ENCODE measurements at regions not wholly inside any gene's neighbourhood (a gene's known extent, or its start where the extent isn't known, plus 50 kb on each side); places are given as distances from the start of the nearest gene placed in this dataset.

DNA sequence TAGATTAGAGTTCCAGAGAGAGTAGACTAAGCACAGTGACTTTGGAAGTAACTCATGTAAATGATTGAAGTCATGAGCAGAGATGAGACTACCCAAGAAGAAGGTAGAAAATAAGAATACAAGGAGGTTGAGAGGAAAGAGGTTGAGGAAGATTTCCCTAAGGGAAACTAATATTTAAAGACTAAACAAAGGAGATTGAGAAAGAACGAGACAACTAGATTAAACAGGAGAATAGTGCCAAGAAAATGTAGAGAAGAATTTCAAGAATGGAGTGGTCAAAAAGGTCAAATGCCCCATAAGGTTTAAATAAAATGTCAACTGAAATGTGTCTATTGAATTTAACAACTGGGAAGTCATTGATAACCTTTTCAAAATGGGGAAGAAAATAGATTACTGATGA, 59.0 kb downstream of the RPS29 start:
- no peak for DNase-seq (ENCODE audit: low spot score)

DNA sequence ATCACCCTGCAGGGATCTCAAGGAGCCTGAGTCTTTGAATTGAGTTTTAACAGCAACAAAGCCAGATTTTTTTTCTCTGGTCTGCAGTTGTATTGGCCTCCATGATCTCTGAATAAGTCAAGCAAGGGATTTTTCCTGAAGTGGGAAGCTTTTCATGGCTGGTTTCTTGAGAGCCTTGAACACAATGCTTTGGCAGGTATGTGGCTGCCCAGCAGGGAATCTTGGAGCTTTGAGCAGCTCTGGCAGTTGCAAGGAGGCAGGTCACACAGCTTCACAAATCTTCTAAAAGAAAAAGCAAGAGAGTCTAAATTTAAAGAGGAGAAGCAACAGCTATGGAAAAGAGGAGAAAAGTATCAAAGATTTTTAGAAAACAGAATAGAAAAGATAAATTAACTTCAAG, 60.1 kb downstream of the RPS29 start:
- DNase-seq (ENCODE audit: low spot score), result no peak

DNA sequence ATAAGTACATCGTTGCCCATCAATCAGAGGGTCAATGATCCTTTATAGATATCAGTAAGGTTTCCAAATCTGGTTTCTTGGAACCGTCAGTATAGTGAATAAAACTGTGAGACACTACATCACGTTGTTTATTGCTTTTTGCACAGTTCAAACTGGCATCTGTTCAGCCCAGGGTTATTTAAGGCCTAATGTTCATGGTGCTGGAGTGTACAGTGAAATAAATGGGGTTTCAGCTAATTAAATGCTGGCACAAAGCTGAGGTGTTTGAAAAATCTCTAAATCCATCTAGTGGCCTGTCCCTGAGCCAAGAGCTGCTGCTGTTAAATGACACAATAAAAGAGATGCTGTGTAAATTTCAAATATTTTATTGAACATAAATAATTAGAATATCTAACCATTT, 69.9 kb downstream of the RPS29 start:
- no peak for DNase-seq (ENCODE audit: low spot score)

DNA sequence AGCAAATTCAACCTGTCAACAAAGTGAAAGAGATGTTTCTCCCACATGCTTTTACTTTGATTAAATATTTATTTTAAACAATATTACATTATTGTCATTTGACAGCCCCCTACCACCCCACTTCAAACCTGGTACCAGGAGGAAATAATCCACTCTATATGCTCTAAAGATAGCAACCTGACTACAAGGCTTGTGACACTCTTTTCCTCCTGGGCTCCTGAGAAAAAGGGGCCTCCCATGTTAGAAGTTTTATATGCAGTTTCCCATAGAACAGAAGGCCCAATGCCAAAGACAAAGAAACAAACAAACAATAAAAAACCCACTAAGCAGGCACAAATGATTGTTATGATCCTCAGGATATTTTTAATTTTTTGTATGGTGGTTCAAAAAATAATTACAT, 73.6 kb downstream of the RPS29 start:
- DNase-seq (ENCODE audit: low spot score), result no peak

DNA sequence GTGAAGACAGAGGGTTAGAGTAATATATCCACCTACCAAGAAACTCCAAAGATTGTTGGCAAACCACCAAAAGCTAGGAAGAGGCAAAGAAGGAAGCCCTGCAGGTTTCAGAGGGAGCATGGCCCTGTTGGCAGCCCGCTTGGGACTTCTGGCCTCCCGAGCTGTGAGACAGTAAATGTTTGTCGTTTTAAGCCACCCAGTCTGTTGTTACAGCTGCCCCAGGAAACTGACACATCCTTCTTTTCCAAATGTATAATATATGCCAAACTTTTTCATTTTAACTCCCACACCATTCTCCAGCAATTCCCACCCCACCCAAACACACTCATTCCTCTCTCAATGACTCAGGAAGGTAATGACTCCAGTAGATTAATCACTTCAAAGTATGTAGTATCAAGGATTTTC, 74.0 kb downstream of the RPS29 start:
- no peak for DNase-seq (ENCODE audit: low spot score)

DNA sequence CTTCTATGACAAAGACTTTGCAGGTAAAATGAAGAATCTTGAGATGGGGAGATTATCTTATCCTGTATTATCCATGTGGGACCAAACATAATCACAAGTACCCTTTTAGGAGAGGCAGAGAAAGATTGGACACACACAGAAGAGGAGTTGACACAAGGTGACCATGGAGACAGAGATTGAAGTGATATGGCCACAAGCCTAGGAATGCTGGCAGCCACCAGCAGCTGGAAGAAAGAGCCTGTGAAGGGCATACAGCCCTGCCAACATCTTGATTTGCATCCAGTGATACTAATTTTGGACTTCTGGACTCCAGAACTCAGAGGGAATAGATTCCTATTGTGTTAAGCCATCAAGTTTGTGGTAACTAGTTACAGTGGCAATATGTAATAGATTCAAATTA, 78.1 kb downstream of the RPS29 start:
- DNase-seq (ENCODE audit: low spot score), result no peak

DNA sequence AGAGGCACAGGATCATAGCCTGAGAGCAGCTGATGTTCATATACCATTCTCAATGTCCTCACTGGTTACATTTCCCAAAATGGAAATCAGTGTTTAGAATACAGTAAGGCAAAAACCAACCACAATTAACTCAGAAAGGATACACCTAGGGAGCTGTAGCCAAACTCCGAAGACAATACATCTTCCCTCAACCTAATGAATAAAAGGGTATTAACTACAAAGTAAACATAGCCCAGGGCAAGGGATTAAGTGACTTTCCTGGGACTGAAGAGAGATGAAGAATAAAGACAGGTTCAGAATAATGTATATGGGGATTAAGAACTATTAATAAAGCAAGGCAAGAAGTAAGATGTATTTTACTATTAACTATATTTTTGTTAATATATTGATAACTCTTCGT, 79.5 kb downstream of the RPS29 start:
- DNase-seq (ENCODE audit: low spot score), result no peak

DNA sequence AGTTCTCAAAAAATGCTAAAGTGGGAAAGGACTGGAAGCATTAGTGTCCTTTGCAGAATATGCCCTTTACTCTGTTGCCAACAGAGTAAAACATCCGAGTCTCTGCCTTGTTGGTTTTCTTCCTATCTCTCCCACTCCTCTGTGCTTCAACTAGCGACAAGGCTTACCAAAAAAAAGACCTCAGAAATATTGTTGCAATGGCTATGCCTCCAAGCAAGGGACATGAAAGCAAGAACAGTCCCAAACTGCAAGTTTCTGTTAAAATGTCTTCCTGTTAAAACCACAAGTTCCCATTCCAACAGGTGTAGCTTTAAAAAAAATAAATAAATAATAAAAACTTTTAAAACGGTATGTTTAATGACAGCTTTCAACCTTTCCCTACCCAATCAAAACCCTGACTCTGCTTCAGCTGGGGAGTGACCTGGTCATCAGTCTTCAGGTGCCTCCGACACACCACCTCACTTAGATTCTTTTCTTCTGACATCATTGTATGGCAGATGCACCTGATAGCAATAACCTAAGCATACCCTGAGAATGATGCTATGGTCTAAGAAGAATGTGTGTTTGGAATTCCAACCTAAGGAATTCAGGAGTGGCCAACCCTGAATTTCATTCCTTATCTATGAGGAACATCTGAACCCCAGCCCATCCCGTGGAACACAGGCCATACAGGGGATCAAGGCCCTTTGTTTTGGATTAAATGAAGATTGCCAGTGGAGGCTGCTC, 81.0 kb downstream of the RPS29 start:
- DNase-seq (ENCODE audit: low spot score), result no peak

DNA sequence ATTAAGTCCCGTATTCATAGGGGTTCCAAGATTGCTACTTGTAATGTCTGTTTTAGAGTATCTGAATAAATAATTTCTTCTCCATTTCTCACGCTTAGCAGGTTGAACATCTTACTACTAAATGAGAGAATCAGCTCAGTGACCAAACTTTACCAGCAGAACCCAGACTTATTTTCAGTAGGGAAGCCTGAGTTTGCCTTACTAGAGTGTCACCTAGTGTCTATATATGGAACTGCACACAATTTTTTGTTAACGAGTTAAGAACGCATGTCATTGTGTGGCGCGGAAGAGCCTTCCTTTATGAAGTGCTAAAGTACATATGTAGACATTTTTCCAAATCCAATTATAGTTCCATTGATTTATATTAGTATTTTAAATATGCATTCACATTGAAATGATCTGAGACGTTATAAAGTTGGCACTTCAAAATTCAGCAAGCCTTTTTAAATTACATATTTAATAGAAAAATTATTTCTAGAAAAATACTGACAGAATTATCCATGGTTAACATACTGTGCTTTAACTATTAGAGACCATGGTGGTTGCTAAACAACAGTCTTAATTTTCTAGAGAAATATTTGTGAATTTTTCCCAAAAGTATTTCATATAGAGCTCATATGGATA, 88.3 kb downstream of the RPS29 start:
- peak; percentile 70 for DNase-seq (ENCODE audit: low spot score)

DNA sequence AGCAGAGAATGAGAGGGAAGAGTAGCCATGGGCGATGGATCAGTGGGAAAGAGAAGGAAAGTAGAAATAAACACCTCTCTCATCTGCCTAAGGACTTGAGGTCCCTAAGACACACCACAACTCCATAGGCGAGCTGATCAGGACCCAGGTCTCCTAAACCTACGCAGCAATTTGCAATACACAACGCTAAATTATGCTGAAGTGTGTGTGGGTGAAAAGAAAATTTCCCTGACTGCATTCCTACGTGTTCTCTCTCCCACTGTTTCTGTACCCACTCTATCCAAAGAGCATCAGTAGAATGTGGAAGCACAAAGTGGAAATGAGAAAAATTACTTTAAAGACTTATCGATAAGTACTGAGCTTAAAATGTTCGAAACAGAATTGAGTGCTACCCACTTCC, 88.9 kb downstream of the RPS29 start:
- DNase-seq (ENCODE audit: low spot score), result no peak

DNA sequence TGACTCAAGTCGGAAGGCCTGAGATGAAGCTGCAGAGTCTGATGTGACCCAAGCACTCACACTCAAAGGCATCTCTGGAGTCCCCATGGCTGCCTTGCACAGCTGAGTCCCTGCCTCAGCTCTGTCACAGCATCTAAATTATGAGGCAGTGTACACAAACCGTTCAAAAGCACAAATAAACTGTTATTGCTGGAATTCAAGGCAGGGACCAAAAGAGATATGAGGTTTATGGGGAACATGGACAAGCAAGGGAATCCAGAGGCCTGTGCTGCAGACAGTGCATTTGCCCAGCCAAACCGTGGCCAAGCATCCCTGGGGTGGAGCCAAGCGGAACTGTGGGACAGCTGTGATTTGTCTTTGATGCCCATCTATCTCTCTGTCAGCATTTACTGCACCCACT, 91.3 kb downstream of the RPS29 start:
- no peak for DNase-seq (ENCODE audit: low spot score)

DNA sequence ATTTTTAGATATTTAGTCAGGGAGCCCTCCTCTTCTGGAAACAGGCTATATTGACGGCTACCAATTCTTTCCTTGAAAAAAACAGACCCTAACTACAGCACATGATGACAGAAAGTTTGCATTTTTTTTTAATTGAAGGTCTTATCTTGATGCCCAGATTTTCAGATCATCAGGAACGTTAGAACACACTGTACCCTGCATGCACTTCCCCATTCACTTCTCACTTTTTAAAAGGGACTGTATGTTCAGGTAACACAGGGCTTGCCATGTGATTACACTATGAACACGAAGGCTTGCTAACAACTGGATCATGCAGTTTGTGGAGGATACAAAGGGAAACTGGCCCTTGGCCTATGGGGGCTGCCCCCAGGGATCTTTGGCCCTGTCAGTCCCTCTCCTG, 92.6 kb downstream of the RPS29 start:
- DNase-seq (ENCODE audit: low spot score), result no peak

DNA sequence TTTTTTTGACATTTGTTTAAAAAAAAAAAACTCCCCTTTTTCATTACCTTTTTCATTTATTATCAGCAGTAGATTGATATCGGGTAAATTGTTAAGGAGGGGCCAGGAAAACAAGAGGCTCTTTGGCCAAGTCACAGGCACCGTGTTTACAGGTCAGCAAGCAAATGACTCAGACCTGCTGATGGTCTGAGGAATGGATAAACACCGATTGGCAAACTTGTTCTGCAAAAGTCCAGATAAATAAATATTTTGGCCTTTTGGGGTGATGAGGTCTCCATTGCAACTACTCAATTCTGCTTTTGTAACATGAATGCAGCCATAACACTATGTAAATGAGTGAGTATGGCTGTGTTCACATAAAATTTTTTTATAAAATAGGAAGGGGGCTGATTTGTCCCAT, 94.0 kb downstream of the RPS29 start:
- DNase-seq (ENCODE audit: low spot score), result no peak

DNA sequence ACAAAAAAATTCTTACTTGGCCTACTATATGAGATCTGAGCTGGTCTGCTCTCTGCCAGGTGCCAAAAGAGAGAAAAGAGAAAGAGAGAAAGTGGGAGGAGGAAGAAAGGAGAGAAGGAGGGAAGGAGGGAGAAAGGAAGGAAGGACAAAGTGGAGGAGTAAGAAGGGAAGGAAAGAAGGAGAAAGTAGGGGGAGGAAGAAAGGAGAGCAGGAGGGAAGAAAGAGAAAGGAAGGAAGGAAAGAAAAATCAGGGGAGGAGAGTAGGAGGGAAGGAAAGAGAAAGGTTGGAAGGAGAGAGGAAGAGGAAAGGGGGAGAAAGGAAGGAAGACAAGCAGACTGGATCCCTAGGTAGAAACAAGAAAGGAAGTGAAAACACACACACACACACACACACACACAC, 96.8 kb downstream of the RPS29 start:
- no peak for DNase-seq (ENCODE audit: low spot score)

DNA sequence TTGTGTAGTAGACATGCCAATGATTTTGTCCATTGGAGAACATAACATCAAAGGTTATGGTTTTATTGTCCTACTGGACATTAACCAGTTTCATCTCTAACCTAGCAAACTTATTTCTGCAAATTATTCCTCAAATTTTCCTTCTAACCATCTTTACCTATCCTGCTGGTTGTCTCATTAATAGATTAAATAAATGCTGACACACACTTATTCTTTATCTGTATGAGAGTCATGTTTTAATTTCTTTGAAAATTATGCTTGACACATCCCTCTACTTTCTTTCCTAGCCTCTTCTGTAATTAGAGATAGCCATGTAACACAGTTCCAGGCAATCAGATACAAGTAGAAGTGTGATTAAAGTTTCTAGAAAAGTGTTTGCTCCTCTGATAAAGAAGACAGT, 98.9 kb downstream of the RPS29 start:
- DNase-seq (ENCODE audit: low spot score), result no peak

DNA sequence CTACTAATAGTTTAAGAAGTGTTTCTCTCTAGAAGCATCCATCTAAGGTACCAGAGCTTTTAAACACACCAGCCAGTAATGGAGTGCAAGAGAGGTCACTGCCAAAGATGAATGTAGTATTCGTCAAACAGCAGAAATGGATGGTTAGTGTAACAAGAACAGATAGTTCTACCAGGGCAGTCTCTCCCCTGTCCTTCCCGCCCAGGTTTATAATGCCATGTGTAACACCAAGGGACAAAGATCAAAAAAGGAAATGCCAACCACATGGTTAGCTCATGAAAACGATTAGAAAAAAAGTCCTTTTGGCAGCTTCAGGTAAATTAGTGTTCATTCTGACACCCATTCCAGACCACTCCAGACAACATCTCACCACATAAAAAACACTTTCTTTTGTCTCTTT, 100.9 kb downstream of the RPS29 start:
- no peak for DNase-seq (ENCODE audit: low spot score)

DNA sequence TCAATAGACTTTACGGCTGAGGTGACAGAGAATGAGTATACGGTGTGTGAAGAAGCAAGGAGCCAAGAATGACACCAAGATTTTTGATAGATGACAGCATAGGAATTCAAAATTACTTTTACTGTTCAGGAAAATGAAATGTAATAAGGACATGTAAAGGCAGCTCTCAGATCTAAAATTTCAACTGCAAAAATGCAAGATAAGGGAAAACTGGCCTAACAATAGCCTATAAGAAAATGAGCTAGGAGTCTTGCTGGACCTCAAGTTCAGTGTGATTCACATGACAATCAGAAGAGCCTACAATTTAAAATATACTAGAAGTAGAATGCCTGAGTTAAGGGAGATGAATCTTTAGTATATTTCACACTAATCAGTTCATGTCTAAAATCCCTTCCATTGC, 102.0 kb downstream of the RPS29 start:
- DNase-seq (ENCODE audit: low spot score), result no peak

DNA sequence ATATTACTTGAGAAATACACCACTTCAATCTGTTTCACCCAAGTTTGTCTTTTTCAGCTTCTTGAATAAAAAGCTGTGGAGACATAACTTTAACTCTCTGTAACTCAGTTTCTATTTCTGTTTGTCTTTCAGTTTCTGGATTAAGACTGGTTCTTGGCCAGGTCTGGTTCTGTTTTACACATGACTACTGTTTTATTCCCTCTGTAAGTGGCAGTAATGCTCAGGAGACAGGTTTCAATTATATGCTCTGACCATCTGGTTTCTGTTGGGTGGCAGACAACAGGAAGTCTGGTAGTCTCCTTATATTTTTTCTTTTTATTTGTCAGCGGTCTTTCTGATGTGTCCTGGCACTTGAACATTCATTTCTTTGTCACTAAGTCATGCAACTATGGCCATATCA, 102.9 kb downstream of the RPS29 start:
- DNase-seq (ENCODE audit: low spot score), result no peak

DNA sequence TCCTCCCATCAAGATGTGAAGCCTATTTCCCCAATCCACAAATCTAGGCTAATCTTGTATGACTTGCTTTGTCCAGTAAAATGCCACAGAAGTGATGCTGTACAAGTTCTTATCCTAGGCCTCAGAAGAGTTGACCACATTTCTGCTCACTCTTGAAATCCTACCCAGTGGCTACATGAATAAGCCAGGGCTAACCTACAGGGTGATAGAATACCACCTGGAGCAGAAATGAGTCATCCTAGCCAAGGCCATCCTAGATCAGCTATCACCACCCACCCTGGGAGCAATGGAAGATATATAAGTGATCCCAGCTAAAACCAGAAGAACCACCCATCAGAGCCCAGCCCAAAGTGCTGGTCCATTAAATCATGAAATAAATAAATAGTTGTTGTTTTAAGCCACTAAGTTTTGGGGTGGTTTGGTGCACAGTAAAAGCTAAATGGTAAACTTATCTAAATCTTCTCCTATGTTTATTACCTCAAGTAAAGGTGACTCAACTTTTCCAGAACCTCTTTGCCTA, 105.1 kb downstream of the RPS29 start:
- DNase-seq (ENCODE audit: low spot score), result no peak

DNA sequence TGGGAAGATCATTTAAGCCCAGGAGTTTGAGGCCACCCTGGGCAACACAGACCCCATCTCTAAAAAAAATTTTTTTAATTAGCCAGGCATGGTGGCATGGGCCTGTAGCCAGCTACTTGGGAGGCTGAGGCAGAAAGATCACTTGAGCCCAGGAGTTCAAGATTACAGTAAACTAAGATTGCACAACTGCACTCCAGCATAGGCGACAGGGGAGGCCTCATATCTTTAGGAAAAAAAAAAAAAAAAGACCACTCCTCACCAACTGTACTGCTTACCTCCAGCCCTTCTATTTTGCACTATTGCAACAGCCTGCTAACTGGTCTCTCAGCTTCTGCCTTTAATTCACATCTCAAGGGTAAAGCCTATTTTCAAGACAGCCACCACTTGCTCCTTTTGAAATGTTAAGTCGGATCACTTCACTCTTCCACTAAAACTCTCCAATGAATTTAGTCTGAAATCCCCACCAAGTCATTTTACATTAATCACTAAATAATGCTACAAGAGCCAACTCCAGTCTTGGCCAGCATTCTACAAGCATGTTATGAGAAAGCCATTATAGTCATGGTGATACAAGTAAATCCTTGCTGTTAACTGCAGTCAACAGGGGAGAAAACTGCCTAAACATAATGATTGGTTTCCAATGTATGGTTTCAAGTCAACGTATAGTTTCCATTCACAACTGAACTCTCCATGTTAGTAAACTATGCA, 106.0 kb downstream of the RPS29 start:
- DNase-seq (ENCODE audit: low spot score), result no peak

DNA sequence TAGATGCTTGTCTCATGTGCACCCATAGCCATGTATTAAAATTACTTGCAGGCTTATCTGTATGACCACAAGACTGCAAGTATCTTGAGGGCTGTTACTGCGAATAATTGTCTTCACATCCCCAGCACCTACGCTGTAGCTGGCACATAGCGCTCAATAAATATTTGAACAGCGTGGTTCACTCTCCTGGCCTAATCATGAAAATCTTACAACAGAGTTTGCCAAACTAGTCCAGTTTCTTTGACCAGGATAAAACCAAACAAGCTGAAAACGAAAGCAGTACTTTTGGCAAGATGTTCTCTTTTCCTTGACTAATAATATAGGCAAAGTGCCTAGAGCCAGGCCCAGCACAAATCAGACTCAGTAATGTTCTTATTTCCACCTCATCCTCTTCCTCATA, 106.7 kb downstream of the RPS29 start:
- no peak for DNase-seq (ENCODE audit: low spot score)

DNA sequence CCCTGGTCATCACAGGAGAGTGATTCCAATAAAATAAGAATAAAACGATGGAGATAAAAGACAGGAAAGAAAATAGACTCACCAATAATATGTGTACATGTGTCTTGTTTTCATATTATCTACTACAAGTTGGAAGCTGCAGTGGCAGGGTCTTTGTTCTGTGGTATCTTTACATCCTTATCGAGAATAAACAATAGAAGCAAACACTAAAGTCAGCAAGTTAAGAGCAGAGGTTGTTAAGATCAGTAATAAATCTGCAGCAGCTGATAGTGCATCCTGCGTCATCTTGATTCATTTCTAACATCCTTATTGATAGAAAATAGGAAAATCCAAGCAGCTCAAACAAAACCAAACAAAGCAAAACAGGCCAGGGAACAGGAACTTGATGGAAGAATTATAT, 107.4 kb downstream of the RPS29 start:
- no peak for DNase-seq (ENCODE audit: low spot score)

DNA sequence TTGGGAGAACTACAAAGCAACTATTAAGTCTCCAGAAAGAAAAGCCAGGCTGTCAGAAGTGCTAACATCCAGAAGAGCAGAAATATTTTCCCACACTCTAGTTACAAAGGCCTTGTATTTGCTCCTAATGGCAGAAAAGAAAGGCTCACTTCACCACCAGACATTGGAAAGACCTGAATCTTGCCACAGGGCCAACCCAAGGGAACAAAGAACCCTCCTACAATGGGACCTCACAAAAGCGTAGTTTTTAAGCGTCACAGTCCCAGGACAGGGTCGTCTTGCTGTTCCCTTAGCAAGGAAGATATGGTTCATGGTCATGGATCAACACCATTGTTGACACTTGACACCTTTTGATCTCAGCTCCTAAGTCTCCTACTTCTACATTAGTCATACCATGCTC, 119.1 kb downstream of the RPS29 start:
- no peak for DNase-seq (ENCODE audit: low spot score)
